Parathyroid adenoma (tissue), 2 donors: ENCODE measurements at regions not wholly inside any gene's neighbourhood (a gene's known extent, or its start where the extent isn't known, plus 50 kb on each side); places are given as distances from the start of the nearest gene placed in this dataset.

Experiments
- H2AFZ ChIP-seq: fragments of 300-600 bp; sonication (generic); one replicate; pipeline ENCODE4 v1.7.0; 2017; ENCODE audit warnings: antibody characterized with exemption, mild to moderate bottlenecking
- H3K27ac ChIP-seq: fragments of 300-600 bp; sonication (generic); one replicate; pipeline ENCODE4 v1.7.0; 2017
- H3K27me3 ChIP-seq: fragments of 300-600 bp; sonication (generic); one replicate; pipeline ENCODE4 v1.7.0; 2017; ENCODE audit warnings: low read length; ENCODE audit not compliant: control insufficient read depth, insufficient read depth
- H3K36me3 ChIP-seq: fragments of 300-600 bp; sonication (generic); one replicate; pipeline ENCODE4 v1.7.0; 2017; ENCODE audit warnings: low read length; ENCODE audit not compliant: control insufficient read depth, insufficient read depth
- H3K4me1 ChIP-seq: fragments of 300-600 bp; sonication (generic); one replicate; pipeline ENCODE4 v1.7.0; 2017; ENCODE audit warnings: control low read depth
- H3K4me2 ChIP-seq: fragments of 300-600 bp; sonication (generic); one replicate; pipeline ENCODE4 v1.7.0; 2017; ENCODE audit warnings: low read length
- H3K4me3 ChIP-seq: fragments of 300-600 bp; sonication (generic); one replicate; pipeline ENCODE4 v1.7.0; 2017; ENCODE audit warnings: low read depth, low read length
- H3K79me2 ChIP-seq: fragments of 300-600 bp; sonication (generic); one replicate; pipeline ENCODE4 v1.7.0; 2017; ENCODE audit warnings: control low read depth
- H3K9ac ChIP-seq: fragments of 300-600 bp; sonication (generic); one replicate; pipeline ENCODE4 v1.7.0; 2017; ENCODE audit warnings: mild to moderate bottlenecking
- H3K9me3 ChIP-seq: fragments of 300-600 bp; sonication (generic); one replicate; pipeline ENCODE4 v1.7.0; 2017; ENCODE audit warnings: low read length; ENCODE audit not compliant: control insufficient read depth
- TF ChIP-seq, protein P1 (sequence below): fragments of 300-600 bp; sonication (generic); IDR thresholded peaks from one replicate; pipeline ENCODE4 v1.7.0; 2017; ENCODE audit warnings: antibody characterized with exemption, mild to moderate bottlenecking
- donor health status: primary hyperparathyroidism.

DNA sequence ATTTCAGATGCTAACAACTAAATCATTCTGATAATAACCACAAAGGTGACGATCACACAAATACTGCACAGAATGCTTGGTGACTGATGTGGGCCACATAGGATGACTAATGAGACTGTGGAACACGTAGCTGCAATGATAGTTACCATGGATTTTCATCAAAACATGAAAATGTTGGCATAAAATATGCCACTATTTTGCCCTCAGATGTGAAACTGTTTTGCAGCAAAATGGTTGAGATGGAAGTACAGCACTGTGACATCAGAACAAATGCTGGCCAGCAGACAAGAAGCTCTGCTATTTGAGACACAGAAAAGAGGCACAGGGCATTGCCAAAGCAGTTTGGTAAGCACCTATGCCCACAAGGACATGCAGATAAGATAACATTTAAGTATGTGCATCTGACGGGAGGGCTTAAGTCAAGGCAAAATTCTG is 83.8 kb downstream of the NIBAN1 start:
- no peak overlapping the region for H3K27ac ChIP-seq
- no peaks in the 10 kb centered on the region for H3K9me3 ChIP-seq
- H3K36me3 ChIP-seq, result no peaks in the 10 kb centered on the region
- H3K4me3 ChIP-seq, result no peak overlapping the region
- no peaks in the 10 kb centered on the region for H3K4me1 ChIP-seq
- H3K4me2 ChIP-seq, result no peak overlapping the region
- H3K79me2 ChIP-seq, result no peaks in the 10 kb centered on the region
- TF ChIP-seq, protein P1, sequence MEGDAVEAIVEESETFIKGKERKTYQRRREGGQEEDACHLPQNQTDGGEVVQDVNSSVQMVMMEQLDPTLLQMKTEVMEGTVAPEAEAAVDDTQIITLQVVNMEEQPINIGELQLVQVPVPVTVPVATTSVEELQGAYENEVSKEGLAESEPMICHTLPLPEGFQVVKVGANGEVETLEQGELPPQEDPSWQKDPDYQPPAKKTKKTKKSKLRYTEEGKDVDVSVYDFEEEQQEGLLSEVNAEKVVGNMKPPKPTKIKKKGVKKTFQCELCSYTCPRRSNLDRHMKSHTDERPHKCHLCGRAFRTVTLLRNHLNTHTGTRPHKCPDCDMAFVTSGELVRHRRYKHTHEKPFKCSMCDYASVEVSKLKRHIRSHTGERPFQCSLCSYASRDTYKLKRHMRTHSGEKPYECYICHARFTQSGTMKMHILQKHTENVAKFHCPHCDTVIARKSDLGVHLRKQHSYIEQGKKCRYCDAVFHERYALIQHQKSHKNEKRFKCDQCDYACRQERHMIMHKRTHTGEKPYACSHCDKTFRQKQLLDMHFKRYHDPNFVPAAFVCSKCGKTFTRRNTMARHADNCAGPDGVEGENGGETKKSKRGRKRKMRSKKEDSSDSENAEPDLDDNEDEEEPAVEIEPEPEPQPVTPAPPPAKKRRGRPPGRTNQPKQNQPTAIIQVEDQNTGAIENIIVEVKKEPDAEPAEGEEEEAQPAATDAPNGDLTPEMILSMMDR, result no peak
- H3K9ac ChIP-seq, result no peak overlapping the region
- no peak overlapping the region for H2AFZ ChIP-seq
- H3K27me3 ChIP-seq, result no peaks in the 10 kb centered on the region

DNA sequence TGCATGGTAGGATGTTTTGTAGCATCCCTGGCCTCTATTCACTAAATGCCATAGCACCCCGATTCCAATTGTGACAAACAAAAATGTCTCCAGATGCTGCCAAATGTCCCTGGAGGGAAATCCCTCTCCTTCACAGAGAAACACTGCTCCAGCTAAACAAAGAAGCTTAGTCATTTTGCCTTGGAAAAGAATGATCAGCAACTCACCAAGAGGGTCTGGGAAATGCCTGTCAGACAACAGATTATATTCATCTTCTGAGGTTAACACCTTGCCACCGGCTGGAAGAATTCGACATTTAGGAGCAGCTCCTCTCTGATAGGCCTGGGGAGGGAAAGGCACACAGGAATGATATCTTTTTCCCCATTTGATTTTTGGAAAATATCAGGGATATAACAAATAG is 84.4 kb downstream of the NIBAN1 start:
- Histone ChIP-seq H3K36me3 (no peaks in the 10 kb centered on the region), H2AFZ (no peak overlapping the region), H3K27ac (no peak overlapping the region), H3K4me2 (no peak overlapping the region), H3K9me3 (no peaks in the 10 kb centered on the region), H3K9ac (no peak overlapping the region), H3K4me1 (no peaks in the 10 kb centered on the region), H3K4me3 (no peak overlapping the region), H3K79me2 (no peaks in the 10 kb centered on the region), H3K27me3 (no peaks in the 10 kb centered on the region)
- TF ChIP-seq, protein P1, result no peak

DNA sequence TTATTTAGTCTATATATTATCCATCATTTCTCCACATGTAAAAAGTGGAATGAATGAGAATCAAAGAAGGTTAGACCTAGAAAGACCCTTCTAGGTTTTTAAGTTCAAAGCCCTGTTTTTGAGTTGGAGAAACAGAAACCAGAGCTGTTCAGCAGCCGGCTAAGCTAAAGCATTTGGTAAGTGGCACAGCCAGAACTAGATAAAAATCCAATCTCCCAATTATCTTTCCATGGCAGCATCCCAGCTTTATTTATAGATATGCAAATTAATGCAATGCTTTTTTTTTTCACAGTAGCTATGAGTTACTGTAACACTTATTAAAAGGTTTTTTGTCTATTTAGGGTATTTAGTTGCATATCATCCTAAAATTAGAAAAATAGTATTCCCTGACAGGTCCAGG is 85.1 kb downstream of the NIBAN1 start:
- Histone ChIP-seq H3K4me1 (no peaks in the 10 kb centered on the region), H3K4me3 (no peak overlapping the region), H3K4me2 (no peak overlapping the region), H3K79me2 (no peaks in the 10 kb centered on the region), H2AFZ (no peak overlapping the region), H3K9me3 (no peaks in the 10 kb centered on the region), H3K27ac (no peak overlapping the region), H3K9ac (no peak overlapping the region), H3K36me3 (no peaks in the 10 kb centered on the region), H3K27me3 (no peaks in the 10 kb centered on the region)
- TF ChIP-seq, protein P1, result no peak

DNA sequence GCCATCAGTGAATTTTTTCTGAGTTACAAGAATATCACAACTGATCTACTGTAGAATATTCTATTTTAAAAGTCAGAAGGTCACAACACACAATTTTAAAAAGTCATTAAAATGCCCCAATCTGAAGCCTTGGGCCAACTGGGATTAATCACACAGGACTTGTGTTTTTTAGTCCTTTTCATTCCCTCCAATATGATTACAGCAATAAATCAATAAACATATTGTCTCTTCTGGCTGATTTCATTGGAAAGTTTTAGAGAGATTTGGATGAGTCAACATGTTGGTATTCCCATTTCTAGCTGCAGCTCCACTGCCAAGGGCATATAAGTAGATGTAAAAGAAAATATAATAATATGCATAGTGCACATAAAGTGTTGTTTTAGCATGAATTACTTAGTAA is 85.8 kb downstream of the NIBAN1 start:
- Histone ChIP-seq H3K4me1 (no peaks in the 10 kb centered on the region), H3K27ac (no peak overlapping the region)

More for the DNA sequence above, 85.8 kb downstream of the NIBAN1 start:
- H3K9ac ChIP-seq, result no peak overlapping the region
- H3K27me3 ChIP-seq, result no peaks in the 10 kb centered on the region
- TF ChIP-seq, protein P1, result no peak
- H3K79me2 ChIP-seq, result no peaks in the 10 kb centered on the region
- H3K9me3 ChIP-seq, result no peaks in the 10 kb centered on the region
- no peak overlapping the region for H3K4me2 ChIP-seq
- H3K4me3 ChIP-seq, result no peak overlapping the region
- no peak overlapping the region for H2AFZ ChIP-seq
- H3K36me3 ChIP-seq, result no peaks in the 10 kb centered on the region
